CD14-positive monocyte (primary cell): ENCODE measurements at regions not wholly inside any gene's neighbourhood (a gene's known extent, or its start where the extent isn't known, plus 50 kb on each side); places are given as distances from the start of the nearest gene placed in this dataset.
A peak's percentile ranks its signal among the peaks of the same experiment; 100 is the strongest.

ENCODE experiments used
- DNase-seq, 3 donors: peaks; one replicate each; pipeline ENCODE4 v3.0.0-alpha.2; 2011 to 2022
- H2AFZ ChIP-seq: 2 replicates; pipeline ENCODE4 v1.6.0; 2012; ENCODE audit warnings: mild to moderate bottlenecking, low read depth, low read length, inconsistent platforms; ENCODE audit not compliant: insufficient read depth, poor library complexity, severe bottlenecking
- H3K27ac ChIP-seq, 2 donors: 1 replicate in 1 of 2; 2 replicates in 1 of 2; pipeline ENCODE4 v1.5.1; 2012 to 2013; ENCODE audit warnings: low read length in 2 of 2, control low read depth in 1 of 2, inconsistent platforms in 1 of 2, low read depth in 1 of 2, mild to moderate bottlenecking in 1 of 2
- H3K27me3 ChIP-seq, 2 donors: one replicate each; pipeline versions ENCODE4 v1.6.0 to v1.6.1; 2011 to 2013; ENCODE audit warnings: low read length in 2 of 2; ENCODE audit not compliant: control insufficient read depth in 2 of 2, insufficient read depth in 2 of 2
- H3K36me3 ChIP-seq, 2 donors: replicated peaks in 1 of 2; 1 replicate in 1 of 2; 2 replicates in 1 of 2; pipeline versions ENCODE4 v1.5.1 to v1.6.1; 2012 to 2013; ENCODE audit warnings: low read length in 2 of 2, control low read depth in 1 of 2, inconsistent platforms in 1 of 2, mild to moderate bottlenecking in 1 of 2; ENCODE audit not compliant: insufficient read depth in 2 of 2, control insufficient read depth in 1 of 2
- H3K4me1 ChIP-seq, 2 donors: 1 replicate in 1 of 2; 2 replicates in 1 of 2; pipeline versions ENCODE4 v1.5.1 to v1.6.1; 2012 to 2013; ENCODE audit warnings: low read length in 2 of 2, control low read depth in 1 of 2, inconsistent platforms in 1 of 2, mild to moderate bottlenecking in 1 of 2, moderate library complexity in 1 of 2; ENCODE audit not compliant: insufficient read depth in 2 of 2, control insufficient read depth in 1 of 2
- H3K4me2 ChIP-seq: replicated peaks from 2 replicates; pipeline ENCODE3; 2012; ENCODE audit warnings: low read length, moderate library complexity, mild to moderate bottlenecking; ENCODE audit not compliant: poor library complexity, severe bottlenecking; ENCODE audit errors: extremely low read depth
- H3K4me3 ChIP-seq, 3 experiments: fragments of 200-600 bp in 1 of 3; sonication (generic) in 1 of 3; replicated peaks in 1 of 3; 1 replicate in 2 of 3; 2 replicates in 1 of 3; pipeline ENCODE4 v1.5.1; 2011 to 2013; ENCODE audit warnings: low read length in 3 of 3, mild to moderate bottlenecking in 3 of 3, control low read depth in 2 of 3, low read depth in 2 of 3, inconsistent platforms in 1 of 3, moderate library complexity in 1 of 3
- H3K79me2 ChIP-seq: 2 replicates; pipeline ENCODE4 v1.6.0; 2012; ENCODE audit warnings: mild to moderate bottlenecking, control low read depth, inconsistent platforms, low read length, moderate library complexity; ENCODE audit not compliant: insufficient read depth
- H3K9ac ChIP-seq: 2 replicates; pipeline ENCODE4 v1.6.0; 2017; ENCODE audit warnings: low read length, mild to moderate bottlenecking; ENCODE audit not compliant: insufficient read depth, poor library complexity, severe bottlenecking
- H3K9me3 ChIP-seq, 2 donors: replicated peaks in 1 of 2; 1 replicate in 1 of 2; 2 replicates in 1 of 2; pipeline versions ENCODE4 v1.5.1 to v1.6.1; 2012 to 2013; ENCODE audit warnings: low read length in 2 of 2, control low read depth in 1 of 2; ENCODE audit not compliant: control insufficient read depth in 1 of 2, insufficient read depth in 1 of 2
- H4K20me1 ChIP-seq: 2 replicates; pipeline ENCODE4 v1.6.0; 2012; ENCODE audit warnings: mild to moderate bottlenecking, low read length, control low read depth, moderate library complexity; ENCODE audit not compliant: insufficient read depth
- H3K27ac Mint-ChIP-seq, 7 donors: one replicate each; pipeline ENCODE4 v1.8.0; 2020; ENCODE audit warnings: mild to moderate bottlenecking in 7 of 7, mixed read lengths in 7 of 7, moderate library complexity in 6 of 7, inconsistent platforms in 2 of 7
- H3K27me3 Mint-ChIP-seq, 3 donors: one replicate each; pipeline ENCODE4 v1.8.0; 2021 to 2022; ENCODE audit warnings: low read depth in 3 of 3, mild to moderate bottlenecking in 3 of 3, mixed read lengths in 3 of 3, moderate library complexity in 3 of 3, inconsistent platforms in 1 of 3
- H3K36me3 Mint-ChIP-seq, 2 donors: one replicate each; pipeline ENCODE4 v1.8.0; 2020; ENCODE audit warnings: mixed read lengths in 2 of 2, inconsistent platforms in 1 of 2, mild to moderate bottlenecking in 1 of 2
- H3K4me1 Mint-ChIP-seq: one replicate; pipeline ENCODE4 v1.8.0; 2020; ENCODE audit warnings: mild to moderate bottlenecking, mixed read lengths
- H3K4me3 Mint-ChIP-seq, 2 donors: one replicate each; pipeline ENCODE4 v1.8.0; 2020; ENCODE audit warnings: mild to moderate bottlenecking in 2 of 2, mixed read lengths in 2 of 2, moderate library complexity in 1 of 2
- H3K9me3 Mint-ChIP-seq, 7 donors: one replicate each; pipeline ENCODE4 v1.8.0; 2020 to 2022; ENCODE audit warnings: mixed read lengths in 7 of 7, mild to moderate bottlenecking in 6 of 7, moderate library complexity in 6 of 7, inconsistent platforms in 2 of 7
- CTCF ChIP-seq: fragments of 200-600 bp; IDR thresholded peaks from one replicate; pipeline ENCODE4 v1.8.0; 2022; ENCODE audit warnings: antibody characterized with exemption, mild to moderate bottlenecking
- WGBS: methylation state at CpG from one replicate; pipeline ENCODE4 v1.1.5; 2013; ENCODE audit warnings: missing lambda C conversion rate; ENCODE audit not compliant: insufficient coverage; 5-methylcytosine and 5-hydroxymethylcytosine counted together
- intact Hi-C, 2 donors: fragments of 100-400 bp; cut with micrococcal nuclease; formaldehyde crosslinking; loops; one replicate each; pipeline versions ENCODE4 v1.15.0 to v1.15.1; 2023

DNA sequence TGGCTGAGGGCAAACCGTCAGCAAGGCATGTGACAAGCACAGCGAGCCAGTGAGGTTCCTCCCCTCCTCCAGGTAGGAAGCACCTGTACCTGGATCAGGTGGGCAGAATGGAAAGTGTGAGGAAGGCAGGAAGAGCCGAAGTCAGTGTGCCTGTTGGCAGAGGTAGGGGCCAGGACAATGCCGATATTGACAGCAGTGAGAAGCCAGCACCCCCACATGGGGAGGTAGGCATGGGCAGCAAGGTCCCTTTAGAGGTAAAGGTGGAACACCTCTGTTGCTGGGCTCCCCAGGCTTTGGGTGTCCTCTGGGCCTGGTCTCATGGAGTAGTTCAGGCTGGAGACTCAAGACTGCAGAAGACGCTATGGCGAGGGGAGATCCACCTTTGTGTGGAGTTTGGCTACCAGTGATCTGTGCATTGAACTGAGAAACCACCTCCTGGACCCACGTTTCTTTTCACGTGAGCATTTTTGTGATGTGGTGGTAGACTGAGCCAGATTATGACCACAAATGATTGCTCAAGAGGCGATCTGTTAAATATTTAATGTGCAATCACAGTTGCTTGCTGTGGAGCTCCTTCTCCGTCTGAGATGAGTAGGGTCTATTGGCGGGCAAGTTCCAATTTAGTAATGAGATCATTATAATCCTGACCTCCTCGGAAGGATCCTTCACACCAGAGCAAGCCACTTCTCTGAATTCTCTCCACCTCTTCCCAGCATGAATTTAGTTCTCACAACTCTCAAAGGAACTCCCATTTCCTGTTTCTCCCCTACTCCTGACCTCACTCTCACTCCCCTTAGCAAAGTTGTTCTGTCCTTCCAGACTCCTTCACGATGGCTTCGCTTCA lies 174.8 kb downstream of the CDH26 start:
- peak in 2 of 3 donors; percentile 43 to 51 for DNase-seq
- Mint-ChIP-seq H3K36me3 (peaks cover 3 to 7% of the 10 kb centered on the region in 2 donors), H3K4me3 (peak overlapping the region; percentile 10 to 75), H3K27ac (peak overlapping the region; percentile 65 to 94 (median 81)), H3K9me3 (peaks cover 0 to 4% (median 2%) of the 10 kb centered on the region in 7 donors), H3K27me3 (peaks cover 0 to 6% (median 4%) of the 10 kb centered on the region in 3 donors), H3K4me1 (peaks cover 71% of the 10 kb centered on the region)
- H3K79me2 ChIP-seq = no peaks in the 10 kb centered on the region
- no peaks in the 10 kb centered on the region for H4K20me1 ChIP-seq
- H3K9ac ChIP-seq = no peak overlapping the region
- peak overlapping the region in 1 of 2 donors; percentile 50 for H3K27ac ChIP-seq
- peak overlapping the region; percentile 34 for H3K4me2 ChIP-seq
- H3K4me3 ChIP-seq = peak overlapping the region in 1 of 3 experiments; percentile 21
- no peak for TF ChIP-seq CTCF
- no peaks in the 10 kb centered on the region for H3K9me3 ChIP-seq
- peak overlapping the region; percentile 64 for H2AFZ ChIP-seq
- 36% methylated on average over 12 of the region's 14 CpGs for WGBS
- no peaks in the 10 kb centered on the region for H3K36me3 ChIP-seq
- H3K4me1 ChIP-seq = peaks cover 58 to 67% of the 10 kb centered on the region in 2 donors
- intact Hi-C loops = loop anchor here in 1 of 2 donors (5.0 kb wide), 1 partner anchor 76 kb away; no protein-coding TSS in a partner anchor
- H3K27me3 ChIP-seq = no peaks in the 10 kb centered on the region

DNA sequence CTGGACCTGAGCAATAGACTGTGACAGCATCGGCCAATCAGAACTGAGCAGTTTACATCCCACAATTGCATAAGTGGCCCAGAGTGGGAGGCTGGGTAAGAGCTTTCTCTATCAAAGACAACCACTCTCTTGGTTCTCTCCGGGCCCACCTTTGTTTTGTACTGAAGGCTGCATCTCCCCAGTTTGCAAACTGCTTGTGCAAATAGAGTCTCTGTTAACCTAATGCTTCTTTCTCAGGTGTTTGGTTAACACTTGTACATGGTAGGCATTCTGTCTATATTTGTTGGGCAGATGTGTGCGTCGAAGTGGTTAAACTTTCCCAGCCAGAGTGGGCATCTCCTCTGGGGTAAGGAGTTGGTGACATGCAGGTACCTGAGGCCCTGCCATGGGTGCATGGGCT lies 177.1 kb downstream of the CDH26 start:
- H3K36me3 ChIP-seq = no peaks in the 10 kb centered on the region
- peaks cover 79 to 90% of the 10 kb centered on the region in 2 donors for H3K4me1 ChIP-seq
- Mint-ChIP-seq H3K27me3 (peaks cover 0 to 12% (median 2%) of the 10 kb centered on the region in 3 donors), H3K27ac (peak overlapping the region in 3 of 7 donors; percentile 35 to 90 (median 41)), H3K4me1 (peaks cover 90% of the 10 kb centered on the region), H3K36me3 (peaks cover 5 to 7% of the 10 kb centered on the region in 2 donors), H3K9me3 (peaks cover 0 to 4% (median 2%) of the 10 kb centered on the region in 7 donors), H3K4me3 (no peak overlapping the region)
- no peak for DNase-seq
- H3K9ac ChIP-seq = no peak overlapping the region
- peaks cover 5% of the 10 kb centered on the region for H3K79me2 ChIP-seq
- no peaks in the 10 kb centered on the region for H4K20me1 ChIP-seq
- intact Hi-C loops = loop anchor here in 1 of 2 donors (5.0 kb wide), 2 partner anchors 33 to 78 kb away; no protein-coding TSS in a partner anchor
- no peak for TF ChIP-seq CTCF
- H3K27me3 ChIP-seq = no peaks in the 10 kb centered on the region
- H3K4me2 ChIP-seq = no peak overlapping the region
- no peaks in the 10 kb centered on the region for H3K9me3 ChIP-seq
- no peak overlapping the region for H3K4me3 ChIP-seq
- no peak overlapping the region for H3K27ac ChIP-seq
- no CpG with 5 or more reads among the region's 4 CpGs for WGBS
- no peak overlapping the region for H2AFZ ChIP-seq
